ENCODE measurements at regions not wholly inside any gene's neighbourhood (a gene's known extent, or its start where the extent isn't known, plus 50 kb on each side); places are given as distances from the start of the nearest gene placed in this dataset.

GRCh38 chr12:107938446-107938845 is 163.9 kb downstream of the ASCL4 start:
- TF ChIP-seq EZH2phosphoT487 (IDR thresholded peaks at IDR 0.05; ENCODE audit: borderline replicate concordance, low read length): no peak
- TF ChIP-seq, protein P1, sequence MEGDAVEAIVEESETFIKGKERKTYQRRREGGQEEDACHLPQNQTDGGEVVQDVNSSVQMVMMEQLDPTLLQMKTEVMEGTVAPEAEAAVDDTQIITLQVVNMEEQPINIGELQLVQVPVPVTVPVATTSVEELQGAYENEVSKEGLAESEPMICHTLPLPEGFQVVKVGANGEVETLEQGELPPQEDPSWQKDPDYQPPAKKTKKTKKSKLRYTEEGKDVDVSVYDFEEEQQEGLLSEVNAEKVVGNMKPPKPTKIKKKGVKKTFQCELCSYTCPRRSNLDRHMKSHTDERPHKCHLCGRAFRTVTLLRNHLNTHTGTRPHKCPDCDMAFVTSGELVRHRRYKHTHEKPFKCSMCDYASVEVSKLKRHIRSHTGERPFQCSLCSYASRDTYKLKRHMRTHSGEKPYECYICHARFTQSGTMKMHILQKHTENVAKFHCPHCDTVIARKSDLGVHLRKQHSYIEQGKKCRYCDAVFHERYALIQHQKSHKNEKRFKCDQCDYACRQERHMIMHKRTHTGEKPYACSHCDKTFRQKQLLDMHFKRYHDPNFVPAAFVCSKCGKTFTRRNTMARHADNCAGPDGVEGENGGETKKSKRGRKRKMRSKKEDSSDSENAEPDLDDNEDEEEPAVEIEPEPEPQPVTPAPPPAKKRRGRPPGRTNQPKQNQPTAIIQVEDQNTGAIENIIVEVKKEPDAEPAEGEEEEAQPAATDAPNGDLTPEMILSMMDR (IDR thresholded peaks at IDR 0.05; ENCODE audit: low read depth, low read length, poor library complexity, severe bottlenecking): no peak

Measured in DOHH2 (cell line).